Stimulated activated CD4-positive, alpha-beta T cell treated with anti-CD3 and anti-CD28 coated beads, Interleukin-15, amount 100 ng/mL, for 48 hours (primary cell): ENCODE measurements at regions not wholly inside any gene's neighbourhood (a gene's known extent, or its start where the extent isn't known, plus 50 kb on each side); places are given as distances from the start of the nearest gene placed in this dataset.

Source experiments
- DNase-seq, 2 donors: peaks; one replicate each; pipeline ENCODE4 v3.0.0-alpha.2; 2020; ENCODE audit warnings: low read depth in 2 of 2

DNA sequence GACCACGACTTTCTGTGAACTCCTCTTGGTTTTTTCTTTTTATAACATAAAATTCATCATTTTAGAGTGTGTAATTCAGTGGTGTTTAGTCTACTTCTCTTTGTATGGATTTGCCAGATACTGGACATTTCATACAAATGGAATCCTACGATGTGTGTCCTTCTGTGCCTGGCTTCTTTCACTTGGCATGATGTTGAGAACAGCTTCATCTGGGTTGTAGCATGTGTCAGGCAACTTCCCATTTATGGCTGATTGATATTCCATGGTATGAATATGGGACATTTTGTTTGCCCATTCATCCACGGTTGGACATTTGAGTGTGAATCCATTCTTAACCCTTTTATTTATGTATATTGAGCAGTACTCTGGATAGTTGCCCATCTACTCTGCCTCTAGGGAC is 82.7 kb upstream of the KLF13 start:
- DNase-seq: no peak

GRCh38 chr15:31245135-31245689 is 81.4 kb upstream of the KLF13 start:
- DNase-seq: no peak

DNA sequence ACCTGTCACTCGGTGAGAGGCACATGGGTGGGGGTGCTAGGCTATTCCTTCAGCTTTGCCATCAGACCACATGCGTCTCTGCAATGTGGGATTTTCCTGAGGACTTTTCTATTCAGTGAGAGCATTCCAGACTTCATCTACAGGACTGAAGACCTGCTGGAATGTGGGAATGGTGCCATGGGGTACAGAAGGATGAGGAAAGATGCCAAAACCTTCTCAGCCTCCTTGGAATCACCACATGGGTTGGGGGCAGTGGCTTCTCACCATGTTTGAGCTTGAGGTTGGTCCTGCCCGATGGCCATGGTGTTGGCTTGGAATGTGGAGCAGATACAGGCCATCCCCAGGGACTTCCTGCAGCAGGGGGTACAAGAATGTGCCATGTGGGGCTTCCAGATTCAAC is 80.9 kb upstream of the KLF13 start:
- no peak for DNase-seq

GRCh38 chr15:31247404-31247803 is 79.2 kb upstream of the KLF13 start:
- DNase-seq: no peak

DNA sequence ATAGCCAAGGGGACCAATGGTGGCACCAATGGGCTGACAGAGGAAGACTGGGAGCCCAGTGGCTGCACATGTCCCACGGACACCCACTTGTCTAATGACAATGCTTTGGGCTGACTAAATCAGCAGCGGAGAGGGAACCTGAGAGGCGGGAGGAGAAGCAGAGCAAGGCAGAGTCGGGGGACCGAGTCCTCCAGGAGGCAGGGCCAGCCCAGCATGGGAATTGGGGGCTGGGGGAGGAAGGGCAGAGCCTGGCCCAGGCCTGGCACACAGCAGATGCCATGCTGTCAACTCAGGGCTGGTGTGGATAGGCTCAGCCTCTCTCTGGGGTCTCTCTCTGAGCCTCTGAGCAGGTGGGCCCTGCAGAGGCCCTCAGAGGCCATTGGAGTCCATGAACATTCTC is 78.4 kb upstream of the KLF13 start:
- DNase-seq: no peak

DNA sequence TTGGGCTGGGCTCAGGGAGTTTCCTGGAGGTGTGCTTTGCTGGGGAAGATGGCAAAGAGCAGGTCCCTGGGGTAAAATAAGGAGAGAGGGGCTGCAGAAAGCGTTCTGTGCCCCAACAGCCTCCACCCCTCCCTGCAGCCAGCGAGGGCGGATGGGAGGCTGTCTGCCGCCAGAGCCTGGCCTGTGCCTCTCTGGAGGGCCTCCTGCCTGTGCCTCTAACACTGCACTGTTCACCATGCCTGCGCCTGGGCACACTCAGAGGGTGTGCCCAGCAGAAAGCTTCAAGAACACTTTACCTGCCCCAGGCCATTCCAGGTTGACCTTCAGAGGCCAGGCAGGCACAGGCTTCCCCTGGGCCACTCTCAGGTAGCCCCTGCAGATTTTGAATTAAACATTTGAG is 77.7 kb upstream of the KLF13 start:
- no peak for DNase-seq

DNA sequence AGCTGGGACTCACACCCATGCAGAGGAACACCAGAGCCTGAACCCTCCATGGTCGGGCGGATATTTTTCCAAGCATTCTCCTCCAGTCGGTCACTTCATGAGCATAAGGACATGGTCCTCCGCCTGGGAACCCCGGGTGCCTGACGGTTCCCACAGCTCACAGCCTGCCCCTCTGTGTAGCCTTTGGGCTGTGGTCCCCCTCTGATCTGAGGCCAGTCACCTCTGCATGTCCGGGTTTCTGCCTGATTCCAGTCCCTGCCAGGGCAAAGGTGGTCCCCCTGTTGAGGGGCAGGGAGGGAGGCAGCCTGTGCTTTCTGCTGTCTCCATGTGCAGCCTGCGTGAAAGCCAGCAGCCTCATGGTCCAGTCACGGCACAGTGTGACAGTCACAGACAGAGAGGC is 76.6 kb upstream of the KLF13 start:
- no peak for DNase-seq

GRCh38 chr15:31251165-31251564 is 75.5 kb upstream of the KLF13 start:
- no peak for DNase-seq

GRCh38 chr15:31252171-31252785 is 74.4 kb upstream of the KLF13 start:
- DNase-seq: no peak

DNA sequence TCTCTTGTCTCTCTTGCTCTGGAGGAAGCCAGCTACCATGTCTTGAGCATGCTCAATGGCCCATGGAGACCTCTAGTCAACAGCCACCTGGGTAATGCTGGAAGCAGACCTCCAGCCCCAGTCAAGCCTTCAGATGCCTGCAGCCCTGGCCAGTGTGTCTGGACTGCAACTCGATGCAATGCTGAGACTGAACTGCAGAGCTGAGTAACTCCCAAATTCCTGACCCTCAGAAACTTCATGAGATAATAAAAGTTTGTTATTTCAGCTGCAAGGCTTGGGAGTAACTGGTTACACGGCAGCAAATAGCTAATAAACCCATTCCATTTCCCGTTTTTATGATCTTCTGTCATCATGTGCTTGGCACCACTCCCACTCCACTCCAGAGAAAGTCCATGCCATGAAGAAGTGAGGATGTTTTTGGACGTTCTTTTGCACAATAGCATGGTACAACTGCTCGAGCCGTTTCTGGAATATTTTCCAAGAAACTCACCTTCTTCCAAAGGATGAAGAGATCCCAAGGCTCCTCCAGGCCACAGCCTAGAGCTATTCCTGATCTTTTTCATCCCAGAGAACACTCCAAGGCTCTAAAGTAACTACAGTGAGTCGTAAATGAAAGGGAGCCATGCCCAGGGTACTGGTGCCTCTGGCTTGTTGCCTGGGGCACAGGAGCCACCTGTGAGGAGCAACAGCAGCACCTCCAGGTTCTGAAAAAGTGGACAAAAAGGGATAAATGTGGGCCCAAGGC is 72.0 kb upstream of the KLF13 start:
- no peak for DNase-seq

- DNase-seq: no peak
Observed at GRCh38 chr15:31255176-31255510, 71.5 kb upstream of the KLF13 start.

DNA sequence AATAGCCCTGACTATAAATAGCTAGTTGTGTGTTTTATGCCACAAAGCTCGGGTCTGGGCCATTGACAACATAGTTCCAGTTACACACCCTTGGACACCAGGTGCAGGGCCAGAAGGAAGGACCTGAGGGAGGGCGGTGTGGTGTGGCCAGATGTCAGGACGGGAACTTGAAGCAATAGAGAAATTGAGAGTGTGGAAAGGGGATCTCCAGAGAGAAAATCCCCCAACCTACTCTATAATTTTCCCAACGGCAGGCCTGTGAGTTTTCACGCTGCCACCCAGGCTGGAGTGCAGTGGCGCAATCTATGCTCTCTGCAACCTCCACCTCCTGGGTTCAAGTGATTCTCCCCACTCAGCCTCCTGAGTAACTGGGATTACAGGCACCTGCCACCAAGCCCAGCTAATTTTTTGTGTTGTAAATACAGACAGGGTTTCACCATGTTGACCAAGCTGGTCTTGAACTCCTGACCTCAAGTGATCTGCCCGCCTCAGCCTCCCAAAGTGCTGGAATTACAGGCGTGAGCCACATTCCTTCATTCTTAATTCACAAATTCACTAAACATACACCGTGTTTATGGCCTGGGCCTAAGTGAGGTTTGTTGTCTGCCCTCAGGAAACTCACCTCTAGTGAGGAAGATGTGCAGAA is 70.8 kb upstream of the KLF13 start:
- DNase-seq: no peak

DNA sequence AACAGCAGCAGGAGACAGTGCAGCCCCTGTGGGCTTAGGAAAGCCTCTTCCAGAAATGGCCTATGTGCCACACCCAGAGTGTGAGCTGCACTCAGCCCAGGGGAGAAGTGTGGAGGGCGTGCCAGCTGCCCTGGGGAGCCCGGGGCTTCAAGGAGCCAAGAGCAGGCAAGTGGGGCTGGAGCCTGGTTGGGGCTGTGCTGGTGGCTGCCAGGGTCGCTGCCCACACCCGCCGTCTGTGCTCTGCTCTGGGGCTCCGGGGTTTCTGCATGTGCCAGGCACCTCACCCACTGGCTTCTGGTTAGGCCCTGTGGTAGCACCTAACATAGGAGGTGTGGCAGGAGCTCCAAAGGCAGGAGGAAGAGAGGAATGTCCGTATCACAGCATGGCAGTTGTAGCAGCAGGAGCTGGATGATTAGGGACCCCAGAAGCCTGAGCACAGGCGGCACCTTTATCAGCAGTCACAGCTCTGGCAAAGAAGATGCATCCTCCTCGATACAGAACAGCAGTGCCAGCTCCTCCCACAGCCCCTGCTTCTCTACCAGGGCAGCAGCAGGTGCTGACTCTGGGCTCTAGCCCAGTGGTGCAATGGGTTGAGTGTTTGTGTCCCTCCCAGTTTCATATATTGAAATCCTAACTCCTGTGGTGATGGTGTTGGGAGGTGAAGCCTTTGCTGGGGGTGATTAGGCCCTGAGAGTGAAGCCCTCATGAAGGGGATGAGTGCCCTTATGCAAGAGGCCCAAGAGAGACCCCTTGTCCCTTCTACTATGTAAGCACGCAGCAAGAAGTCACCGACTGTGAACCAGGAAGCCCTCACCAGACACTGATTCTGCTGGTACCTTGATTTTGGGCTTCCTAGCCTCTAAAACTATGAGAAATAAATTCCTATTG is 70.0 kb upstream of the KLF13 start:
- no peak for DNase-seq

DNA sequence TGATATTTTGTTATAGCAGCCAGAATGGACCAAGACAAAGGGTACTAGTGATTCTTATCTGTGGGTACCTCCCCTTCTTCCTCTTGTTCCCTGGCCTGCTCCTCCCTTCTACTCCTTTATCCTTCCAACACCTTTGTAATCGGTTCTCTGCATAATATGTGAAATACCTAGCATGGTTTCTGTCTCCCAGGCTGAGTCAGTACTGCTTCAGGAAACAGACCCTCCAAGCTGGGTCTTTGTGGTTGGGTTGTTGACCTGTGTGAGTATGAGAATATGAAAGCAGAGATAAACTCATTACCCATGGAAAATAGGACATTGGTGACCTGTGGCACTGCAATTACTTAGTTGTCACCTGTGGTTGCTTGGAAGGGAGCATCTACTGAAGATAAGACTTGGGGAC is 69.3 kb upstream of the KLF13 start:
- DNase-seq: no peak

- DNase-seq: no peak
Observed at GRCh38 chr15:31258260-31258659, 68.4 kb upstream of the KLF13 start.

GRCh38 chr15:31259562-31260252 is 66.9 kb upstream of the KLF13 start:
- no peak for DNase-seq

DNA sequence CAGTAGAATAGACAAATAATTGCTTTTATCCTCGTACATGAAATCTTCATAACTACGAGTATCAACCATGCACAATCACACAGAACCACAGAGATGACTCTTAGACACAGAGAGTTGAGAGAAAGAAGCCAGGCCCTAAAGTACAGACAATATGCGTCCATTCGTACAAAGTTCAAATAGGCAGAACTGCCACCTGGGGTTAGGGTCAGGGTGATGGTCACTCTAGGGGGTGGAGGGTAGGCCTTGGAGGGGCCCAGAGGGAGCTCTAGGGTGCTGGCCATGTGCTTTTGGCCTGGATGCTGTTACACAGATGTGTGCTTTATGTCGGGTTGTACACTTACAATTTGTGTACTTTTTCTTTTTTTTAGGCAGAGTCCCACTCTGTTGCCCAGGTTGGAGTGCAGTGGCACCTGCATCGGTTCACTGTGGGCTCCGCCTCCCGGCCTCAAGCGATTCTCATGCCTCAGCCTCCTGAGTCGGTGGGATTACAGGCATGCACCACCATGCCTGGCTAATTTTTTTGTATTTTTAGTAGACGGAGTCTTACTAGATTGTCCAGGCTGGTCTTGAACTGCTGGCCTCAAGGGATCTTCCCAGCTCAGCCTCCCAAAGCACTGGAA is 65.9 kb upstream of the KLF13 start:
- DNase-seq: no peak

DNA sequence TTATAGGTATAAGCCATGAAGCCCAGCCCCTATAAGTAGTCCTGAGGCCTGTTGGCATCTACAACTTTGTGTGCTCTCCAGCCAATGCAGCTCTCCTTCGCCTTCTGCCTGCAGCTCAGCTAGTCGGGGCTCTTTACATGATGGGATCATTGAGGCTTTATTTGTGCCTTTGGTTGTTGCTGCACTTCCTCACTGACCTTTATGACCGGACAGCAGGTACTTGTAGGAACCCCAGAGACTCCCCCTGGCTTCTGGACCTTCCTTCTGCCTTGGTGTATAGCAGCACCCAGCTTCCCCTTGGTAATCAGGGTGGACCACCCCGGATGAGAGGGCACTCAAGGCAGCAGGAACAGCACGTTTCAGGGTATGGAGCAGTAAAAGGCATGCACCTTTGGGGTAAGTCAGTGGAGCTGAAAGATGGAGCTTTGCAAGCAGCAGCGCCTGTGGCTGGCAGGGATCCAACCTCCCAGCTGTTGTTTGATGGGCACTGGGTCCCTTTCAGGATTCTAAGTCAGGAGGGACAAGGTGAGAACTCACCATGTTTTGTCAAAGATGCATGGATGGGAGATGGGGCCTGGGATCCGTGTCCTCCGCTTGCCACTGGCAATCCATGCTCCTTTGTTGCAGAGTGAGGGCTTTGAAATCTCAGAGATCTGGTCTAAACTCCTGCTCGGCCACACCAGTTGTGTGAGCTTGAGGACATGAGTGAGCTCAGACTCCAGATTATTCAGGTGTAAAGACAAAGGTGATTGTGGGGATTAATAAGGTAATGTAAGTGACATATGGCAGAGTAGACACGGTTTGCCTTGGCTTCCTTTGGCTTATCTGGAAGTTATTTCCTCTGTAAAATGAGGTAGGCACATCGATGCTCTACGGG is 65.1 kb upstream of the KLF13 start:
- DNase-seq: no peak

GRCh38 chr15:31262143-31262530 is 64.5 kb upstream of the KLF13 start:
- DNase-seq: no peak
